ENCODE measurements at regions not wholly inside any gene's neighbourhood (a gene's known extent, or its start where the extent isn't known, plus 50 kb on each side); places are given as distances from the start of the nearest gene placed in this dataset.
A peak's percentile ranks its signal among the peaks of the same experiment; 100 is the strongest.

GRCh38 chr2:5834501-5834900, 142.3 kb downstream of the SOX11 start:
- no peak for TF ChIP-seq CTCF (conservative IDR thresholded peaks at IDR 0.05; ENCODE audit: low read depth, low read length)
- no peak for DNase-seq (ENCODE audit: low read depth)
- no peak overlapping the region for H3K4me3 ChIP-seq (ENCODE audit: low read depth, low read length)

GRCh38 chr2:5839550-5839949, 147.4 kb downstream of the SOX11 start:
- DNase-seq (ENCODE audit: low read depth), result no peak
- no peak overlapping the region for H3K4me3 ChIP-seq (ENCODE audit: low read depth, low read length)
- no peak for TF ChIP-seq CTCF (conservative IDR thresholded peaks at IDR 0.05; ENCODE audit: low read depth, low read length)

- no peak for TF ChIP-seq CTCF (conservative IDR thresholded peaks at IDR 0.05; ENCODE audit: low read depth, low read length)
- no peak for DNase-seq (ENCODE audit: low read depth)
- no peak overlapping the region for H3K4me3 ChIP-seq (ENCODE audit: low read depth, low read length)
These were observed 148.9 kb downstream of the SOX11 start for GRCh38 chr2:5841126-5841525.

- DNase-seq (ENCODE audit: low read depth), result no peak
- H3K4me3 ChIP-seq (ENCODE audit: low read depth, low read length), result no peak overlapping the region
- no peak for TF ChIP-seq CTCF (conservative IDR thresholded peaks at IDR 0.05; ENCODE audit: low read depth, low read length)
These were observed 150.1 kb downstream of the SOX11 start for GRCh38 chr2:5842326-5842725.

GRCh38 chr2:5845798-5846330, 153.7 kb downstream of the SOX11 start:
- no peak for DNase-seq (ENCODE audit: low read depth)
- no peak for TF ChIP-seq CTCF (conservative IDR thresholded peaks at IDR 0.05; ENCODE audit: low read depth, low read length)
- H3K4me3 ChIP-seq (ENCODE audit: low read depth, low read length), result no peak overlapping the region

- DNase-seq (ENCODE audit: low read depth), result peak; percentile 15
- H3K4me3 ChIP-seq (ENCODE audit: low read depth, low read length), result no peak overlapping the region
- no peak for TF ChIP-seq CTCF (conservative IDR thresholded peaks at IDR 0.05; ENCODE audit: low read depth, low read length)
These were observed 154.7 kb downstream of the SOX11 start for GRCh38 chr2:5846881-5847280.

GRCh38 chr2:5849562-5849961, 157.4 kb downstream of the SOX11 start:
- DNase-seq (ENCODE audit: low read depth), result no peak
- no peak for TF ChIP-seq CTCF (conservative IDR thresholded peaks at IDR 0.05; ENCODE audit: low read depth, low read length)
- H3K4me3 ChIP-seq (ENCODE audit: low read depth, low read length), result no peak overlapping the region

All from choroid plexus epithelial cell (primary cell).